ENCODE measurements at regions not wholly inside any gene's neighbourhood (a gene's known extent, or its start where the extent isn't known, plus 50 kb on each side); places are given as distances from the start of the nearest gene placed in this dataset.

GRCh38 chr3:69579306-69580041 is 159.8 kb upstream of the MITF start:
- DNase-seq (ENCODE audit: insufficient read length, low spot score): no peak
- FAIRE-seq: no peak

GRCh38 chr3:69569520-69569919 is 169.7 kb upstream of the MITF start:
- FAIRE-seq (no peak), DNase-seq (ENCODE audit: insufficient read length, low spot score) (no peak)

- DNase-seq (ENCODE audit: insufficient read length, low spot score): no peak
- FAIRE-seq: no peak
Measured at GRCh38 chr3:69568951-69569350, 170.3 kb upstream of the MITF start.

GRCh38 chr3:69568458-69568857 is 170.8 kb upstream of the MITF start:
- FAIRE-seq (no peak), DNase-seq (ENCODE audit: insufficient read length, low spot score) (no peak)

GRCh38 chr3:69567710-69568052 is 171.6 kb upstream of the MITF start:
- DNase-seq (ENCODE audit: insufficient read length, low spot score): no peak
- no peak for FAIRE-seq

- FAIRE-seq: no peak
Measured at GRCh38 chr3:69567023-69567709, 172.1 kb upstream of the MITF start.

GRCh38 chr3:69566275-69566674 is 173.0 kb upstream of the MITF start:
- FAIRE-seq: no peak

More at GRCh38 chr3:69567023-69567709, 172.1 kb upstream of the MITF start:
- DNase-seq (ENCODE audit: insufficient read length, low spot score): no peak

GRCh38 chr3:69565316-69565715 is 173.9 kb upstream of the MITF start:
- no peak for DNase-seq (ENCODE audit: insufficient read length, low spot score)
- FAIRE-seq: no peak

More at GRCh38 chr3:69566275-69566674, 173.0 kb upstream of the MITF start:
- DNase-seq (ENCODE audit: insufficient read length, low spot score): no peak

- FAIRE-seq (no peak), DNase-seq (ENCODE audit: insufficient read length, low spot score) (no peak)
Measured at GRCh38 chr3:69563981-69564380, 175.3 kb upstream of the MITF start.

GRCh38 chr3:69563151-69563550 is 176.1 kb upstream of the MITF start:
- no peak for FAIRE-seq
- DNase-seq (ENCODE audit: insufficient read length, low spot score): no peak

- DNase-seq (ENCODE audit: insufficient read length, low spot score) (no peak), FAIRE-seq (no peak)
Measured at GRCh38 chr3:69562020-69562419, 176.1 kb upstream of the FRMD4B start.

GRCh38 chr3:69560818-69561217 is 174.9 kb upstream of the FRMD4B start:
- DNase-seq (ENCODE audit: insufficient read length, low spot score) (no peak), FAIRE-seq (no peak)

- no peak for DNase-seq (ENCODE audit: insufficient read length, low spot score)
- FAIRE-seq: no peak
Measured at GRCh38 chr3:69560116-69560515, 174.2 kb upstream of the FRMD4B start.

- FAIRE-seq (no peak), DNase-seq (ENCODE audit: insufficient read length, low spot score) (no peak)
Measured at GRCh38 chr3:69558912-69559311, 173.0 kb upstream of the FRMD4B start.

GRCh38 chr3:69554576-69554975 is 168.7 kb upstream of the FRMD4B start:
- DNase-seq (ENCODE audit: insufficient read length, low spot score) (no peak), FAIRE-seq (no peak)

- no peak for FAIRE-seq
- no peak for DNase-seq (ENCODE audit: insufficient read length, low spot score)
Measured at GRCh38 chr3:69553888-69554287, 168.0 kb upstream of the FRMD4B start.

GRCh38 chr3:69547461-69547880 is 161.6 kb upstream of the FRMD4B start:
- FAIRE-seq: no peak
- DNase-seq (ENCODE audit: insufficient read length, low spot score): no peak

- FAIRE-seq (no peak), DNase-seq (ENCODE audit: insufficient read length, low spot score) (no peak)
Measured at GRCh38 chr3:69542805-69543429, 157.0 kb upstream of the FRMD4B start.

- DNase-seq (ENCODE audit: insufficient read length, low spot score) (no peak), FAIRE-seq (no peak)
Measured at GRCh38 chr3:69542089-69542804, 156.4 kb upstream of the FRMD4B start.

GRCh38 chr3:69541711-69542088 is 155.8 kb upstream of the FRMD4B start:
- no peak for DNase-seq (ENCODE audit: insufficient read length, low spot score)
- FAIRE-seq: no peak
